HepG2 (cell line): ENCODE measurements at regions not wholly inside any gene's neighbourhood (a gene's known extent, or its start where the extent isn't known, plus 50 kb on each side); places are given as distances from the start of the nearest gene placed in this dataset.

ENCODE experiments used
- ATAC-seq: fragments of 200-7000 bp; cut with Tn5 transposase; 3 replicates; pipeline ENCODE4 v1.9.1; 2020; ENCODE audit warnings: mild to moderate bottlenecking, moderate library complexity
- BruUV-seq: library from RNA; stranded (reverse); fragments of 400-500 nt; replicated peaks from 2 replicates; lab custom pipeline; 2021; lab: Mats Ljungman, UMichigan
- CTCF ChIA-PET: fragments of 300-600 bp; formaldehyde crosslinking; extraction: SDS; loops from one replicate; lab custom pipeline; 2021; ENCODE audit warnings: low total read pairs, inconsistent platforms, low intra/inter-chr PET ratio; lab: Yijun Ruan, JAX
- POLR2A ChIA-PET: fragments of 350-600 bp; sonication (Branson Sonifier 250); formaldehyde crosslinking; loops from one replicate; lab custom pipeline; 2020; ENCODE audit warnings: antibody characterized with exemption, inconsistent platforms; lab: Yijun Ruan, JAX
- DNase-seq: peaks from one replicate; pipeline ENCODE4 v3.0.0-alpha.2; 2015; ENCODE audit warnings: low spot score
- FAIRE-seq: peaks from 3 replicates; lab custom pipeline; 2011; peaks lifted over from hg19 to GRCh38; lab: Jason Lieb, UNC
- H2AFZ ChIP-seq: one replicate; pipeline ENCODE4 v1.6.1; 2011; ENCODE audit warnings: low read length, inconsistent platforms
- H3K27ac ChIP-seq: fragments of 300-600 bp; 3 replicates; pipeline ENCODE4 v1.8.0; 2011; ENCODE audit warnings: mixed run types, mild to moderate bottlenecking, mixed read lengths, low read length, inconsistent platforms; ENCODE audit not compliant: insufficient read depth; ENCODE audit errors: extremely low read length
- H3K27me3 ChIP-seq, 2 experiments: fragments of 200-600 bp in 1 of 2; 2 replicates in 1 of 2; 3 replicates in 1 of 2; pipeline versions ENCODE4 v1.6.0 to v1.8.0; 2011; ENCODE audit warnings: low read length in 2 of 2, mild to moderate bottlenecking in 2 of 2, moderate library complexity in 2 of 2, inconsistent platforms in 1 of 2; ENCODE audit not compliant: insufficient read depth in 2 of 2, control insufficient read depth in 1 of 2
- H3K36me3 ChIP-seq, 2 experiments: fragments of 200-600 bp in 1 of 2; replicated peaks in 1 of 2; 2 replicates in 1 of 2; 3 replicates in 1 of 2; pipeline versions ENCODE4 v1.5.1 to v1.8.0; 2011; ENCODE audit warnings: low read length in 2 of 2, inconsistent platforms in 1 of 2; ENCODE audit not compliant: insufficient read depth in 2 of 2, control insufficient read depth in 1 of 2
- H3K4me1 ChIP-seq: 2 replicates; pipeline ENCODE4 v1.5.1; 2012; ENCODE audit warnings: low read length, inconsistent platforms; ENCODE audit not compliant: insufficient read depth
- H3K4me2 ChIP-seq: 2 replicates; pipeline ENCODE4 v1.6.0; 2011; ENCODE audit warnings: low read depth, low read length, inconsistent platforms
- H3K4me3 ChIP-seq, 3 experiments: fragments of 200-600 bp in 1 of 3; sonication (generic), shearing (Covaris generic) in 1 of 3; replicated peaks in 1 of 3; 2 replicates each; pipeline ENCODE4 v1.5.1; 2011 to 2016; ENCODE audit warnings: low read length in 3 of 3, inconsistent platforms in 2 of 3, low read depth in 2 of 3, mild to moderate bottlenecking in 2 of 3, control low read depth in 1 of 3, mixed read lengths in 1 of 3; ENCODE audit not compliant: insufficient read depth in 1 of 3
- H3K79me2 ChIP-seq: one replicate; pipeline ENCODE4 v1.6.1; 2011; ENCODE audit warnings: low read length, inconsistent platforms; ENCODE audit not compliant: insufficient read depth
- H3K9ac ChIP-seq: 2 replicates; pipeline ENCODE4 v1.6.0; 2011; ENCODE audit warnings: mild to moderate bottlenecking, low read depth, low read length, inconsistent platforms; ENCODE audit not compliant: insufficient read depth
- H3K9me3 ChIP-seq: 2 replicates; pipeline ENCODE4 v1.5.1; 2012; ENCODE audit warnings: mild to moderate bottlenecking, low read length
- H4K20me1 ChIP-seq: 2 replicates; pipeline ENCODE4 v1.6.0; 2011; ENCODE audit warnings: inconsistent platforms, mild to moderate bottlenecking, low read length, moderate library complexity; ENCODE audit not compliant: insufficient read depth
- HOXA7 ChIP-seq: sonication (generic); formaldehyde crosslinking; IDR thresholded peaks from 2 replicates; pipeline ENCODE4 v1.8.1; 2022; ENCODE audit warnings: mild to moderate bottlenecking, missing genetic modification reagents, moderate library complexity
- NCOA1 ChIP-seq: sonication (generic); formaldehyde crosslinking; IDR thresholded peaks from 2 replicates; pipeline ENCODE4 v1.9.0; 2021; ENCODE audit warnings: missing genetic modification reagents
- SOX5 ChIP-seq: IDR thresholded peaks from 2 replicates; pipeline ENCODE4 v1.6.1; 2016; ENCODE audit warnings: borderline replicate concordance
- SP5 ChIP-seq: IDR thresholded peaks from 2 replicates; pipeline ENCODE4 v1.6.1; 2016; ENCODE audit warnings: low read depth, borderline replicate concordance
- TARDBP ChIP-seq: sonication (generic); formaldehyde crosslinking; IDR thresholded peaks from 2 replicates; pipeline ENCODE4 v1.8.0; 2022; ENCODE audit warnings: mild to moderate bottlenecking, missing genetic modification reagents
- ZNF34 ChIP-seq: sonication (generic); formaldehyde crosslinking; IDR thresholded peaks from 2 replicates; pipeline ENCODE4 v1.4.0; 2020; ENCODE audit warnings: mild to moderate bottlenecking, missing genetic modification reagents, borderline replicate concordance
- ZNF703 ChIP-seq: sonication (generic); formaldehyde crosslinking; IDR thresholded peaks from 2 replicates; pipeline ENCODE4 v1.5.1; 2020; ENCODE audit warnings: missing genetic modification reagents, mild to moderate bottlenecking, moderate library complexity, borderline replicate concordance
- ZNF782 ChIP-seq: sonication (generic); formaldehyde crosslinking; IDR thresholded peaks from 2 replicates; pipeline ENCODE4 v1.4.0; 2020; ENCODE audit warnings: missing genetic modification reagents, mild to moderate bottlenecking, borderline replicate concordance
- ZNF816 ChIP-seq: sonication (generic); formaldehyde crosslinking; IDR thresholded peaks from 2 replicates; pipeline ENCODE4 v1.8.0; 2022; ENCODE audit warnings: missing genetic modification reagents, mild to moderate bottlenecking, borderline replicate concordance
- WGBS: methylation state at CpG from one replicate; pipeline ENCODE4 v1.1.6; 2017; ENCODE audit warnings: low lambda C conversion rate; 5-methylcytosine and 5-hydroxymethylcytosine counted together
- in situ Hi-C: cut with HindIII; loops from 2 replicates; pipeline ENCODE4 v1.10.0; 2017; ENCODE audit warnings: low pct_unique_long_range_greater_than_20kb; ENCODE audit not compliant: extremely low pct_ligation_motif_present
- intact Hi-C: fragments of 100-400 bp; cut with micrococcal nuclease; formaldehyde crosslinking; loops from one replicate; pipeline ENCODE4 v1.10.0; 2022; ENCODE audit not compliant: unreplicated experiment
- TF ChIP-seq, protein P1 (sequence below): sonication (generic); formaldehyde crosslinking; IDR thresholded peaks from 2 replicates; pipeline ENCODE4 v1.4.0; 2020; ENCODE audit warnings: missing genetic modification reagents; ENCODE audit errors: not compliant biosample characterization
- TF ChIP-seq, protein P2 (sequence below): sonication (generic); formaldehyde crosslinking; conservative IDR thresholded peaks from 2 replicates; pipeline ENCODE4 v1.8.1; 2023; ENCODE audit warnings: missing genetic modification reagents
- TF ChIP-seq, protein P3 (sequence below): sonication (generic); formaldehyde crosslinking; IDR thresholded peaks from 2 replicates; pipeline ENCODE4 v1.4.0; 2020; ENCODE audit warnings: missing genetic modification reagents

DNA sequence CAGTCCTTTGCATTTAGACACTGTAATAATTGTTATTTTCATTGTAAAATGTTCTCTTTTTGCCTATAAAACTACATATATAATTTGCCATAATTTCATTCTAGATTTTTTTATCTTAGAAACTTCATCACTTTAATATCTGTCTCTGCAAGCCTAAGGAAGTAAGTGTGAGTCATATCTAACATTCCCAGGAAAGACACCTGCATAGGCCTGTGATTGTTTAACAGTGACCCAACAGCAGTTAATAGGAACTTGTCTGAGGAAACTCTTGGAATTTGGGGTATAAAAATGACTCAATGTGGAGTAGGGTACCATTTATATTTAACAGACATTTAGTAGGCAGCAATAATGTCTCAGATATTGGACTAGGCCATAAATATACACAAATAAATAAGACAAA, 229.2 kb upstream of the FAM174A start (continued):
- TF ChIP-seq ZNF816 (CRISPR knock-in tag) (no peak), ZNF782 (CRISPR knock-in tag) (no peak), NCOA1 (CRISPR knock-in tag) (no peak), SOX5 (CRISPR knock-in tag) (no peak)
- TF ChIP-seq, protein P1, sequence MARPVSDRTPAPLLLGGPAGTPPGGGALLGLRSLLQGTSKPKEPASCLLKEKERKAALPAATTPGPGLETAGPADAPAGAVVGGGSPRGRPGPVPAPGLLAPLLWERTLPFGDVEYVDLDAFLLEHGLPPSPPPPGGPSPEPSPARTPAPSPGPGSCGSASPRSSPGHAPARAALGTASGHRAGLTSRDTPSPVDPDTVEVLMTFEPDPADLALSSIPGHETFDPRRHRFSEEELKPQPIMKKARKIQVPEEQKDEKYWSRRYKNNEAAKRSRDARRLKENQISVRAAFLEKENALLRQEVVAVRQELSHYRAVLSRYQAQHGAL (CRISPR knock-in tag), result no peak

DNA sequence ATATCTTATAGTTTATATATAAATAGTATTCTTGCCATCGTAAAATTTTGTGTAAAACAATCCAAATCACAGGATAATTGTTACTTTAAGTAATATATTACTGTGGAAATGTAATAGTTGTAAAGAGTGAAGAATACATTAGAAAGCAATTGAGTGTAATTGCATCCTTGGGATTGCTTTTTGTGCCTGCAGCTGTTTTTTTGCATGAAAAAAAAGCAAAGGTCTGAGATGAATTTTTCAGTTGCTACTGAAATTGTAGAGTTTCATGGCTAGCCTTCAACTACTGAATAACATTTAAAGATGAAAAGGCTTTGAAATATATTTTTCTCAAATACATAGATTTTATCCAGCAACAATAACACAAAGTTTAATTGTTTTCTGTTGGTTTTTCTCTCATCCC, 232.0 kb upstream of the FAM174A start:
- in situ Hi-C loops (no loop called here), intact Hi-C loops (no loop called here)
- WGBS, result 0% methylated on average over 1 of the region's 1 CpG
- TF ChIP-seq TARDBP (no peak), ZNF703 (CRISPR knock-in tag) (no peak), HOXA7 (CRISPR knock-in tag) (no peak), SP5 (CRISPR knock-in tag) (no peak), ZNF34 (no peak)
- TF ChIP-seq, protein P2, sequence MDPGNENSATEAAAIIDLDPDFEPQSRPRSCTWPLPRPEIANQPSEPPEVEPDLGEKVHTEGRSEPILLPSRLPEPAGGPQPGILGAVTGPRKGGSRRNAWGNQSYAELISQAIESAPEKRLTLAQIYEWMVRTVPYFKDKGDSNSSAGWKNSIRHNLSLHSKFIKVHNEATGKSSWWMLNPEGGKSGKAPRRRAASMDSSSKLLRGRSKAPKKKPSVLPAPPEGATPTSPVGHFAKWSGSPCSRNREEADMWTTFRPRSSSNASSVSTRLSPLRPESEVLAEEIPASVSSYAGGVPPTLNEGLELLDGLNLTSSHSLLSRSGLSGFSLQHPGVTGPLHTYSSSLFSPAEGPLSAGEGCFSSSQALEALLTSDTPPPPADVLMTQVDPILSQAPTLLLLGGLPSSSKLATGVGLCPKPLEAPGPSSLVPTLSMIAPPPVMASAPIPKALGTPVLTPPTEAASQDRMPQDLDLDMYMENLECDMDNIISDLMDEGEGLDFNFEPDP (CRISPR knock-in tag), result no peak
- TF ChIP-seq, protein P3, sequence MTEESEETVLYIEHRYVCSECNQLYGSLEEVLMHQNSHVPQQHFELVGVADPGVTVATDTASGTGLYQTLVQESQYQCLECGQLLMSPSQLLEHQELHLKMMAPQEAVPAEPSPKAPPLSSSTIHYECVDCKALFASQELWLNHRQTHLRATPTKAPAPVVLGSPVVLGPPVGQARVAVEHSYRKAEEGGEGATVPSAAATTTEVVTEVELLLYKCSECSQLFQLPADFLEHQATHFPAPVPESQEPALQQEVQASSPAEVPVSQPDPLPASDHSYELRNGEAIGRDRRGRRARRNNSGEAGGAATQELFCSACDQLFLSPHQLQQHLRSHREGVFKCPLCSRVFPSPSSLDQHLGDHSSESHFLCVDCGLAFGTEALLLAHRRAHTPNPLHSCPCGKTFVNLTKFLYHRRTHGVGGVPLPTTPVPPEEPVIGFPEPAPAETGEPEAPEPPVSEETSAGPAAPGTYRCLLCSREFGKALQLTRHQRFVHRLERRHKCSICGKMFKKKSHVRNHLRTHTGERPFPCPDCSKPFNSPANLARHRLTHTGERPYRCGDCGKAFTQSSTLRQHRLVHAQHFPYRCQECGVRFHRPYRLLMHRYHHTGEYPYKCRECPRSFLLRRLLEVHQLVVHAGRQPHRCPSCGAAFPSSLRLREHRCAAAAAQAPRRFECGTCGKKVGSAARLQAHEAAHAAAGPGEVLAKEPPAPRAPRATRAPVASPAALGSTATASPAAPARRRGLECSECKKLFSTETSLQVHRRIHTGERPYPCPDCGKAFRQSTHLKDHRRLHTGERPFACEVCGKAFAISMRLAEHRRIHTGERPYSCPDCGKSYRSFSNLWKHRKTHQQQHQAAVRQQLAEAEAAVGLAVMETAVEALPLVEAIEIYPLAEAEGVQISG (CRISPR knock-in tag), result no peak
- H3K4me3 ChIP-seq, result no peak overlapping the region
- H3K27ac ChIP-seq, result no peak overlapping the region
- H3K9me3 ChIP-seq, result no peaks in the 10 kb centered on the region
- no peak overlapping the region for H3K4me2 ChIP-seq
- no TSS peak for BruUV-seq
- no peak overlapping the region for H2AFZ ChIP-seq
- no peak for FAIRE-seq
- H3K79me2 ChIP-seq, result no peaks in the 10 kb centered on the region
- ChIA-PET POLR2A (no interaction called here), CTCF (no interaction called here)
- DNase-seq, result no peak
- no peaks in the 10 kb centered on the region for H4K20me1 ChIP-seq
- H3K27me3 ChIP-seq, result no peaks in the 10 kb centered on the region
- H3K4me1 ChIP-seq, result no peaks in the 10 kb centered on the region
- no peak for ATAC-seq
- no peak overlapping the region for H3K9ac ChIP-seq
- H3K36me3 ChIP-seq, result no peaks in the 10 kb centered on the region
